GM12878 (cell line): ENCODE measurements at regions not wholly inside any gene's neighbourhood (a gene's known extent, or its start where the extent isn't known, plus 50 kb on each side); places are given as distances from the start of the nearest gene placed in this dataset.

Source experiments
- ATAC-seq: fragments of 200-7000 bp; cut with Tn5 transposase; 3 replicates; pipeline ENCODE4 v1.9.1; 2020; ENCODE audit warnings: mild to moderate bottlenecking, moderate library complexity
- BruUV-seq: library from RNA; stranded (reverse); fragments of 400-500 nt; replicated peaks from 2 replicates; lab custom pipeline; 2021; lab: Mats Ljungman, UMichigan
- CTCF ChIA-PET: fragments of 300-600 bp; sonication (Branson Sonifier 250); formaldehyde crosslinking; extraction: SDS; loops from one replicate; lab custom pipeline; 2021; ENCODE audit warnings: inconsistent platforms; lab: Yijun Ruan, JAX
- POLR2A ChIA-PET: fragments of 350-600 bp; formaldehyde crosslinking; extraction: SDS; loops from one replicate; lab custom pipeline; 2021; ENCODE audit warnings: inconsistent platforms; lab: Charles Lee
- RAD21 ChIA-PET: fragments of 300-600 bp; sonication (Branson Sonifier 250); formaldehyde crosslinking; loops from one replicate; lab custom pipeline; 2023; ENCODE audit warnings: antibody characterized with exemption; ENCODE audit not compliant: unreplicated experiment; lab: Charles Lee
- SMC1A ChIA-PET: fragments of 300-600 bp; sonication (Branson Sonifier 250); formaldehyde crosslinking; loops from one replicate; lab custom pipeline; 2023; ENCODE audit not compliant: unreplicated experiment, uncharacterized antibody; lab: Charles Lee
- DNase-seq: peaks from one replicate; pipeline ENCODE4 v3.0.0-alpha.2; 2011; ENCODE audit warnings: low read depth, low spot score
- FAIRE-seq: peaks from 3 replicates; lab custom pipeline; 2011; peaks lifted over from hg19 to GRCh38; lab: Jason Lieb, UNC
- H2AFZ ChIP-seq: 2 replicates; pipeline ENCODE4 v1.6.0; 2011; ENCODE audit warnings: low read depth, low read length, control low read depth; ENCODE audit not compliant: control insufficient read depth
- H3K27ac ChIP-seq: 2 replicates; pipeline ENCODE4 v1.5.1; 2011; ENCODE audit warnings: control low read depth; ENCODE audit not compliant: control insufficient read depth, insufficient read depth
- H3K27me3 ChIP-seq, 2 experiments: replicated peaks in 1 of 2; 2 replicates each; pipeline versions ENCODE4 v1.6.0 to v1.6.1; 2011; ENCODE audit warnings: low read length in 1 of 2; ENCODE audit not compliant: control insufficient read depth in 2 of 2, insufficient read depth in 2 of 2
- H3K36me3 ChIP-seq, 2 experiments: 2 replicates each; pipeline ENCODE4 v1.5.1; 2011; ENCODE audit warnings: low read length in 1 of 2; ENCODE audit not compliant: control insufficient read depth in 2 of 2, insufficient read depth in 2 of 2
- H3K4me1 ChIP-seq: 2 replicates; pipeline ENCODE4 v1.6.1; 2011; ENCODE audit warnings: mild to moderate bottlenecking, low read length, moderate library complexity, mixed read lengths; ENCODE audit not compliant: control insufficient read depth, insufficient read depth
- H3K4me2 ChIP-seq: 2 replicates; pipeline ENCODE4 v1.6.0; 2011; ENCODE audit warnings: control low read depth; ENCODE audit not compliant: control insufficient read depth, insufficient read depth
- H3K4me3 ChIP-seq: fragments of 200-600 bp; sonication (generic); 2 replicates; pipeline ENCODE4 v1.5.1; 2016
- H3K79me2 ChIP-seq: 2 replicates; pipeline ENCODE4 v1.6.0; 2011; ENCODE audit warnings: low read length; ENCODE audit not compliant: control insufficient read depth, insufficient read depth
- H3K9ac ChIP-seq: 2 replicates; pipeline ENCODE4 v1.8.0; 2011; ENCODE audit warnings: low read length, control low read depth, mixed read lengths; ENCODE audit not compliant: control insufficient read depth, insufficient read depth
- H3K9me3 ChIP-seq: replicated peaks from 3 replicates; pipeline ENCODE4 v1.5.1; 2011; ENCODE audit warnings: mild to moderate bottlenecking, low read length; ENCODE audit not compliant: control insufficient read depth, insufficient read depth
- H4K20me1 ChIP-seq: 2 replicates; pipeline ENCODE4 v1.6.0; 2011; ENCODE audit not compliant: control insufficient read depth, insufficient read depth
- CBX5 ChIP-seq: sonication (generic); IDR thresholded peaks from 2 replicates; pipeline ENCODE4 v1.6.1; 2016; ENCODE audit warnings: low read depth, moderate library complexity, mild to moderate bottlenecking, inconsistent platforms
- KLF5 ChIP-seq: fragments of 450-650 bp; IDR thresholded peaks from 2 replicates; pipeline ENCODE4 v1.6.1; 2014; ENCODE audit warnings: mild to moderate bottlenecking; ENCODE audit not compliant: partially characterized antibody
- MEF2A ChIP-seq: IDR thresholded peaks from 2 replicates; pipeline ENCODE4 v1.6.1; 2011; ENCODE audit warnings: low read depth, mild to moderate bottlenecking, low read length, moderate library complexity; ENCODE audit not compliant: insufficient read depth
- POLR2AphosphoS2 ChIP-seq: IDR thresholded peaks from 2 replicates; pipeline ENCODE4 v1.6.1; 2011; ENCODE audit warnings: low read depth, mild to moderate bottlenecking, low read length, improper control_type of control experiment, moderate library complexity
- WGBS: methylation state at CpG from one replicate; pipeline ENCODE4 v1.1.6; 2016; ENCODE audit warnings: low lambda C conversion rate; ENCODE audit not compliant: insufficient replicate concordance, insufficient coverage; ENCODE audit errors: missing lambda C conversion rate; 5-methylcytosine and 5-hydroxymethylcytosine counted together
- in situ Hi-C: fragments of 300-500 bp; cut with MboI; formaldehyde crosslinking; loops from 9 replicates; pipeline ENCODE4 v1.14.3; 2018; ENCODE audit warnings: mixed read lengths
- intact Hi-C: fragments of 100-400 bp; cut with micrococcal nuclease; formaldehyde crosslinking; loops from one replicate; pipeline ENCODE4 v1.14.2; 2022; ENCODE audit not compliant: unreplicated experiment
- TF ChIP-seq, protein P1 (sequence below): fragments of 450-650 bp; IDR thresholded peaks from 2 replicates; pipeline ENCODE4 v1.6.1; 2017; ENCODE audit warnings: antibody characterized with exemption, mild to moderate bottlenecking, moderate library complexity
- TF ChIP-seq, protein P2 (sequence below): fragments of 450-650 bp; IDR thresholded peaks from 2 replicates; pipeline ENCODE4 v1.6.1; 2017; ENCODE audit warnings: mild to moderate bottlenecking

- Histone ChIP-seq H3K36me3 (no peaks in the 10 kb centered on the region), H3K9me3 (no peaks in the 10 kb centered on the region), H3K27me3 (no peaks in the 10 kb centered on the region), H3K9ac (no peak overlapping the region), H3K27ac (no peak overlapping the region), H4K20me1 (no peaks in the 10 kb centered on the region), H3K79me2 (no peaks in the 10 kb centered on the region), H2AFZ (no peak overlapping the region), H3K4me2 (no peak overlapping the region), H3K4me3 (no peak overlapping the region), H3K4me1 (no peaks in the 10 kb centered on the region)
- FAIRE-seq, result no peak
- no peak for ATAC-seq
- SMC1A ChIA-PET, result no interaction called here
- WGBS, result 35% methylated on average over 4 of the region's 4 CpGs
- TF ChIP-seq POLR2AphosphoS2 (no peak), CBX5 (no peak), KLF5 (no peak), MEF2A (no peak)
- TF ChIP-seq, protein P1, sequence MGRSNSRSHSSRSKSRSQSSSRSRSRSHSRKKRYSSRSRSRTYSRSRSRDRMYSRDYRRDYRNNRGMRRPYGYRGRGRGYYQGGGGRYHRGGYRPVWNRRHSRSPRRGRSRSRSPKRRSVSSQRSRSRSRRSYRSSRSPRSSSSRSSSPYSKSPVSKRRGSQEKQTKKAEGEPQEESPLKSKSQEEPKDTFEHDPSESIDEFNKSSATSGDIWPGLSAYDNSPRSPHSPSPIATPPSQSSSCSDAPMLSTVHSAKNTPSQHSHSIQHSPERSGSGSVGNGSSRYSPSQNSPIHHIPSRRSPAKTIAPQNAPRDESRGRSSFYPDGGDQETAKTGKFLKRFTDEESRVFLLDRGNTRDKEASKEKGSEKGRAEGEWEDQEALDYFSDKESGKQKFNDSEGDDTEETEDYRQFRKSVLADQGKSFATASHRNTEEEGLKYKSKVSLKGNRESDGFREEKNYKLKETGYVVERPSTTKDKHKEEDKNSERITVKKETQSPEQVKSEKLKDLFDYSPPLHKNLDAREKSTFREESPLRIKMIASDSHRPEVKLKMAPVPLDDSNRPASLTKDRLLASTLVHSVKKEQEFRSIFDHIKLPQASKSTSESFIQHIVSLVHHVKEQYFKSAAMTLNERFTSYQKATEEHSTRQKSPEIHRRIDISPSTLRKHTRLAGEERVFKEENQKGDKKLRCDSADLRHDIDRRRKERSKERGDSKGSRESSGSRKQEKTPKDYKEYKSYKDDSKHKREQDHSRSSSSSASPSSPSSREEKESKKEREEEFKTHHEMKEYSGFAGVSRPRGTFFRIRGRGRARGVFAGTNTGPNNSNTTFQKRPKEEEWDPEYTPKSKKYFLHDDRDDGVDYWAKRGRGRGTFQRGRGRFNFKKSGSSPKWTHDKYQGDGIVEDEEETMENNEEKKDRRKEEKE, result no peak
- TF ChIP-seq, protein P2, sequence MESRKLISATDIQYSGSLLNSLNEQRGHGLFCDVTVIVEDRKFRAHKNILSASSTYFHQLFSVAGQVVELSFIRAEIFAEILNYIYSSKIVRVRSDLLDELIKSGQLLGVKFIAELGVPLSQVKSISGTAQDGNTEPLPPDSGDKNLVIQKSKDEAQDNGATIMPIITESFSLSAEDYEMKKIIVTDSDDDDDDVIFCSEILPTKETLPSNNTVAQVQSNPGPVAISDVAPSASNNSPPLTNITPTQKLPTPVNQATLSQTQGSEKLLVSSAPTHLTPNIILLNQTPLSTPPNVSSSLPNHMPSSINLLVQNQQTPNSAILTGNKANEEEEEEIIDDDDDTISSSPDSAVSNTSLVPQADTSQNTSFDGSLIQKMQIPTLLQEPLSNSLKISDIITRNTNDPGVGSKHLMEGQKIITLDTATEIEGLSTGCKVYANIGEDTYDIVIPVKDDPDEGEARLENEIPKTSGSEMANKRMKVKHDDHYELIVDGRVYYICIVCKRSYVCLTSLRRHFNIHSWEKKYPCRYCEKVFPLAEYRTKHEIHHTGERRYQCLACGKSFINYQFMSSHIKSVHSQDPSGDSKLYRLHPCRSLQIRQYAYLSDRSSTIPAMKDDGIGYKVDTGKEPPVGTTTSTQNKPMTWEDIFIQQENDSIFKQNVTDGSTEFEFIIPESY, result no peak
- in situ Hi-C loops (no loop called here), intact Hi-C loops (no loop called here)
- no TSS peak for BruUV-seq
- CTCF ChIA-PET, result no interaction called here
- DNase-seq, result no peak
- RAD21 ChIA-PET, result no interaction called here
- POLR2A ChIA-PET, result no interaction called here
Observed at GRCh38 chr20:12156252-12156651, 238.6 kb downstream of the BTBD3 start.
